ENCODE measurements at regions not wholly inside any gene's neighbourhood (a gene's known extent, or its start where the extent isn't known, plus 50 kb on each side); places are given as distances from the start of the nearest gene placed in this dataset.

DNA sequence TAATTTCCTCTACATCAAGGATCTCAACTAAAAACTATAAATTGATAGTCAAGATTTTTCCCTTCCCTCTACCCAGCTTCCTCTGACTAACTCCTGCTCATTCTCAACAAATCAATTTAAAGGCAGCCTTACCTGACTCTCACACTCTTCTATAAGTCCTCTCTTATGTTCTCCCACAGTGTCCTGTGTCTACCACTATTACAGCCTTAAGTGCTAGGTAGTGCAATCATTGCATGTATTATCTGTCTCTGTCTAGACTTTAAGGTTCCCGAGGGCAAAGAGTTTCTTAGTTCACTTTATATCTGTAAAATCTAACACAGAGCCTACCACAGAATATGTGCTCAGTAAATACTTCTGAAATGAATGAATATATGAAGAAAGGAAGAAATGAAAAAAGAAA, 123.7 kb downstream of the BTC start:
- TF ChIP-seq, protein P1, sequence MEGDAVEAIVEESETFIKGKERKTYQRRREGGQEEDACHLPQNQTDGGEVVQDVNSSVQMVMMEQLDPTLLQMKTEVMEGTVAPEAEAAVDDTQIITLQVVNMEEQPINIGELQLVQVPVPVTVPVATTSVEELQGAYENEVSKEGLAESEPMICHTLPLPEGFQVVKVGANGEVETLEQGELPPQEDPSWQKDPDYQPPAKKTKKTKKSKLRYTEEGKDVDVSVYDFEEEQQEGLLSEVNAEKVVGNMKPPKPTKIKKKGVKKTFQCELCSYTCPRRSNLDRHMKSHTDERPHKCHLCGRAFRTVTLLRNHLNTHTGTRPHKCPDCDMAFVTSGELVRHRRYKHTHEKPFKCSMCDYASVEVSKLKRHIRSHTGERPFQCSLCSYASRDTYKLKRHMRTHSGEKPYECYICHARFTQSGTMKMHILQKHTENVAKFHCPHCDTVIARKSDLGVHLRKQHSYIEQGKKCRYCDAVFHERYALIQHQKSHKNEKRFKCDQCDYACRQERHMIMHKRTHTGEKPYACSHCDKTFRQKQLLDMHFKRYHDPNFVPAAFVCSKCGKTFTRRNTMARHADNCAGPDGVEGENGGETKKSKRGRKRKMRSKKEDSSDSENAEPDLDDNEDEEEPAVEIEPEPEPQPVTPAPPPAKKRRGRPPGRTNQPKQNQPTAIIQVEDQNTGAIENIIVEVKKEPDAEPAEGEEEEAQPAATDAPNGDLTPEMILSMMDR (IDR thresholded peaks at IDR 0.05; ENCODE audit: low read depth, low read length, poor library complexity, severe bottlenecking): no peak
- TF ChIP-seq EZH2phosphoT487 (IDR thresholded peaks at IDR 0.05; ENCODE audit: borderline replicate concordance, low read length): no peak
